ENCODE measurements at regions not wholly inside any gene's neighbourhood (a gene's known extent, or its start where the extent isn't known, plus 50 kb on each side); places are given as distances from the start of the nearest gene placed in this dataset.

DNA sequence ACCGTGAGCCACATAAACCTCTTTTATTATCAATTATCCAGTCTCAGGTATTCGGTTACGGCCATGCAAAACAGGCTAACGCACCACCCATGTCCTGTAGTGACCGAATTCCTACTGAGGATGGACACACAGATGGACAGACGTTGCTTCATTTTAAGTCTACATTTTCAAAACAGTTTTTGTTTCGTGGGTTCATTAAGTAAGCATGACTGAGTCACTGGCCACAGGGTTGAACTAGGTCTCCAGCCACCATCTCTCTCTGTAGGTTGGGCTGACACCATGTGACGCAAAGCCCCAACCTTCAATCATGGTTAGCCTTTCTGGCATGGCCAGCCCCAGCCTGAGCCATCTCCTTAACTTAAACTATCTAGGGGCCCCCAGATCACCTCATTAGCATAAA lies 110.0 kb upstream of the SLC22A23 start (continued):
- TF ChIP-seq CUX1 (IDR thresholded peaks at IDR 0.05; ENCODE audit: insufficient replicate concordance, low read depth, low read length) = no peak

GRCh38 chr6:3565291-3565690 lies 108.4 kb upstream of the SLC22A23 start:
- CTCF ChIA-PET = no interaction called here
- WGBS (ENCODE audit: insufficient coverage, insufficient replicate concordance, low lambda C conversion rate, missing lambda C conversion rate) = 17% methylated on average over 3 of the region's 3 CpGs
- TF ChIP-seq CHD4 (IDR thresholded peaks at IDR 0.05) = no peak
- TF ChIP-seq MXI1 (IDR thresholded peaks at IDR 0.05; ENCODE audit: low read depth, low read length) = no peak
- TF ChIP-seq SIX5 (IDR thresholded peaks at IDR 0.05; ENCODE audit: low read depth, low read length, severe bottlenecking) = no peak
- no peak for TF ChIP-seq RAD21 (IDR thresholded peaks at IDR 0.05; ENCODE audit: insufficient read depth, low read depth, low read length)
- TF ChIP-seq ZSCAN29 (IDR thresholded peaks at IDR 0.05) = no peak
- TF ChIP-seq CEBPB (IDR thresholded peaks at IDR 0.05; ENCODE audit: borderline replicate concordance in 1 of 2, low read depth in 2 of 2, low read length in 2 of 2) = no peak
- no peak for TF ChIP-seq RAD51 (IDR thresholded peaks at IDR 0.05)
- TF ChIP-seq MEF2A (IDR thresholded peaks at IDR 0.05; ENCODE audit: insufficient read depth, low read depth, low read length) = no peak
- no peak for TF ChIP-seq RCOR1 (conservative IDR thresholded peaks at IDR 0.05; ENCODE audit: low read depth, low read length)
- no peak for TF ChIP-seq RELA (IDR thresholded peaks at IDR 0.05; ENCODE audit: borderline replicate concordance, partially characterized antibody)
- no peak for TF ChIP-seq ETV6 (conservative IDR thresholded peaks at IDR 0.05 in 1 of 2, IDR thresholded peaks at IDR 0.05 in 1 of 2; ENCODE audit: borderline replicate concordance in 1 of 2, low read depth in 1 of 2)
- TF ChIP-seq RB1 (IDR thresholded peaks at IDR 0.05; ENCODE audit: borderline replicate concordance) = no peak
- TF ChIP-seq ASH2L (IDR thresholded peaks at IDR 0.05; ENCODE audit: borderline replicate concordance, low read depth) = no peak
- TF ChIP-seq SMC3 (IDR thresholded peaks at IDR 0.05; ENCODE audit: borderline replicate concordance, low read length) = no peak
- no peak for TF ChIP-seq NR2F1 (conservative IDR thresholded peaks at IDR 0.05)
- TF ChIP-seq CHD1 (IDR thresholded peaks at IDR 0.05; ENCODE audit: low read depth, low read length) = no peak
- TF ChIP-seq ATF7 (IDR thresholded peaks at IDR 0.05; ENCODE audit: low read depth) = no peak
- TF ChIP-seq DPF2 (IDR thresholded peaks at IDR 0.05) = no peak
- no peak for TF ChIP-seq SRF (IDR thresholded peaks at IDR 0.05; ENCODE audit: low read depth in 2 of 2, low read length in 2 of 2)
- no peak for TF ChIP-seq CREM (IDR thresholded peaks at IDR 0.05; ENCODE audit: low read depth)

More at GRCh38 chr6:3565291-3565690, 108.4 kb upstream of the SLC22A23 start:
- Histone ChIP-seq H3K4me1 (ENCODE audit: control insufficient read depth, insufficient read depth, low read length) (no peaks in the 10 kb centered on the region), H3K4me2 (ENCODE audit: control insufficient read depth, insufficient read depth) (no peak overlapping the region), H3K27ac (ENCODE audit: control insufficient read depth, insufficient read depth) (no peak overlapping the region), H2AFZ (ENCODE audit: control insufficient read depth, low read depth, low read length) (no peak overlapping the region), H3K27me3 (replicated peaks in 1 of 2; ENCODE audit: control insufficient read depth in 2 of 2, insufficient read depth in 2 of 2, low read length in 1 of 2) (no peaks in the 10 kb centered on the region), H3K9me3 (replicated peaks; ENCODE audit: control insufficient read depth, insufficient read depth, low read length) (no peaks in the 10 kb centered on the region), H4K20me1 (ENCODE audit: control insufficient read depth, insufficient read depth) (no peaks in the 10 kb centered on the region), H3K9ac (ENCODE audit: control insufficient read depth, insufficient read depth, low read length) (no peak overlapping the region), H3K79me2 (ENCODE audit: control insufficient read depth, insufficient read depth, low read length) (no peaks in the 10 kb centered on the region), H3K4me3 (no peak overlapping the region), H3K36me3 (ENCODE audit: control insufficient read depth in 2 of 2, insufficient read depth in 2 of 2, low read length in 1 of 2) (no peaks in the 10 kb centered on the region)
- intact Hi-C loops (cut with micrococcal nuclease; ENCODE audit: unreplicated experiment) (no loop called here), in situ Hi-C loops (cut with MboI) (no loop called here)
- ChIA-PET POLR2A (no interaction called here), RAD21 (ENCODE audit: unreplicated experiment) (no interaction called here), SMC1A (ENCODE audit: uncharacterized antibody, unreplicated experiment) (interaction anchor here (0.6 kb wide), 1 partner anchor 881 kb away, joined by 4 read pairs; no protein-coding TSS in a partner anchor)
- no TSS peak for BruUV-seq (replicated peaks)
- ATAC-seq = no peak
- no peak for FAIRE-seq
- no peak for DNase-seq (ENCODE audit: low read depth, low spot score)

Data from GM12878 (cell line).